GM19395 (cell line): ENCODE measurements at regions not wholly inside any gene's neighbourhood (a gene's known extent, or its start where the extent isn't known, plus 50 kb on each side); places are given as distances from the start of the nearest gene placed in this dataset.

Experiments
- ATAC-seq: cut with Tn5 transposase; IDR thresholded peaks from one replicate; pipeline ENCODE4 v1.9.1; 2021; ENCODE audit warnings: mild to moderate bottlenecking, moderate library complexity; ENCODE audit not compliant: unreplicated experiment

DNA sequence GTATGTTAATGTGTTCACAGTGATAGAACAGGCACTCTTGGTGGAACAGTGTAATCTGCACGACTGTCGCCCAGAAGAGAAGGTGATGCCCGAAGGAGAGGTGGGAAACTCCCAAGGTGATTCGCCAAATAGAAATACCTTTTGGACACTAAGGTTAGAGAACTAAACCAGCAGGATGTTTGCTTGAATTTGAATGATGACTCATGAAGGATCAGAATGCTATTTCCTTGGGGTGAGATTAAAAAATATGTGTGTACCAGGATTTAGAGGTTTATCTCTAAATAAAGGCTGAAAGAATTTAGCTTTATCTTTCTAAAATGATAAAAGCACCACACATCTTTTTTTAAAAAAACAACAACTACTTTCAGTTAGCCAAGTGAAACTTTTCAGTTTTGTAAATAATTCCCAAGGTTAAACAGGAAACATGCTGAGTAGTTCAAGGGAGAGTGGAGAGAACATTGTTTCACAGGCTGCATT lies 297.4 kb upstream of the TAS2R1 start:
- no peak for ATAC-seq

DNA sequence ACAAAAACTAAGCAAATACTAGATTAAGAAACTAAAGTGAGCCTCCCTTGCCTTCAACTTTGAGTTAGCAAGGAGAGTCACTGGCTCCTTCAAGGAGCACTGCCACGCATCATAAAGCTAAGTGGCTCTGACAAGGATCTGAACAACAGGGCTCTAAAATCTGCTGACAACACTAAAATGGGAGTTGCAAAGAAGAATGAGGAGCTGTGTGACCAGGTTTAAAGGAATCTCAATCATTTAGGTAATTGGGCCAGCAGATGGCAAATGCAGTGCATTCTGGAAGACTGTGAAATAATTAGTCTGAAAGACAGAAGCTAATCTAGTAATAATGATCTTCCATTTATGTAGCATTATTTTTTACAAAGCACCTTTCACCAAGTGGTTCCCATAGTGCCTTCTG lies 297.0 kb upstream of the TAS2R1 start:
- ATAC-seq, result no peak

DNA sequence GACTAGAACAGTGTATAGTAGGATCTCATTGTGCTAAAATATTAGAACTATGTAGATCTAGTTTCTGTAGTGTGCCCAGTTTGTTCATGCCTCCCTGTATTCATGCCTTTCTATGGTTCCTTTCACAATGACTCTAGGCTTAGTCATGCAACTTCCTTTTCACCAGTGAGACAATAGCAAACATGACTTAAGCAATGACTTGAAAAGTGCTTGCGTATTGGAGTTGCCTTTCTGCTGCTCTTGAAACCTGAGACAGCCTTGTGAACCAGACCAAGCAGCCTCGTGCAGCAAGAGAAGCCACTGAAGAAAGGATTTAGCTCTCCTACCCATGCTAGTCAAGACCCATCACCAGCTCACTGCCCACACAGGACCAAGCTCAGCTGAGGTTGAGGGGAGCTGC lies 294.5 kb upstream of the TAS2R1 start:
- peak; percentile 74 for ATAC-seq

DNA sequence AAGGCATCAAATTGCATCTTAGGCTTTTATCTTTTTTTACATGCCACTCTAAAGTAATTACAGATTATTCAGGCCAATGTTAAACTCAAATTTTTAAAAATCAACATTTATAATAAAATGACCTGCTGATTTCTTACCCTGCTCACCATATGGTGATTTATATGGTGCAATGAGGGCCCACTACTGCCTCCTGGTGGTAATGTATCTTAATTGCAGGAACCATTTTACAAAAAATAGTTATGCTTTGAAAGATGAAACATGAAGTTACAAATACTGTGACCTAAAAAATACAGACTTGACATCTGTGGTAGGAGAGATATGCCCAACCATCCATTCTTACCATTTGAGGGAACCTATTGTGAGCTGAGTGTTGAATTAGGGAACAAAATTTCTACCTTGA lies 292.6 kb upstream of the TAS2R1 start:
- ATAC-seq, result no peak

DNA sequence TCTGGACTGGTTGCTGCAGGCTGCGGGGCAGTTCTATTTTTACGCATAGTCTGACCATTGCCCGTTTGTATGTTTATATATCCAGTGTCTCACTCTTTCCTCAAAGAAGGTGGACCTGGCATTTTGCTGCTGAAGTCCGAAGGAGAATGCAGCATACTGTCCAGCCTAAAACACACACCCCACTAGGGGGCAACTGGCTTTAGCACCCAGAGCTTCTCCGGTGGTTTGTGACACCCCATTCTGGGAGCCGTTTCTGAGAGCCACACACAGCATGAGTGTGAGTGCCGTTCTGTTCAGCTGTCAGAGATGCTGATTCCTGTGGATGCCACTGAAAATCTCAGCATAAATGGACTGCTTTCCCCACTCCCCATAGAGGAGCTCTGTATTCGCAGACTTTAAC lies 290.5 kb upstream of the TAS2R1 start:
- ATAC-seq, result no peak

DNA sequence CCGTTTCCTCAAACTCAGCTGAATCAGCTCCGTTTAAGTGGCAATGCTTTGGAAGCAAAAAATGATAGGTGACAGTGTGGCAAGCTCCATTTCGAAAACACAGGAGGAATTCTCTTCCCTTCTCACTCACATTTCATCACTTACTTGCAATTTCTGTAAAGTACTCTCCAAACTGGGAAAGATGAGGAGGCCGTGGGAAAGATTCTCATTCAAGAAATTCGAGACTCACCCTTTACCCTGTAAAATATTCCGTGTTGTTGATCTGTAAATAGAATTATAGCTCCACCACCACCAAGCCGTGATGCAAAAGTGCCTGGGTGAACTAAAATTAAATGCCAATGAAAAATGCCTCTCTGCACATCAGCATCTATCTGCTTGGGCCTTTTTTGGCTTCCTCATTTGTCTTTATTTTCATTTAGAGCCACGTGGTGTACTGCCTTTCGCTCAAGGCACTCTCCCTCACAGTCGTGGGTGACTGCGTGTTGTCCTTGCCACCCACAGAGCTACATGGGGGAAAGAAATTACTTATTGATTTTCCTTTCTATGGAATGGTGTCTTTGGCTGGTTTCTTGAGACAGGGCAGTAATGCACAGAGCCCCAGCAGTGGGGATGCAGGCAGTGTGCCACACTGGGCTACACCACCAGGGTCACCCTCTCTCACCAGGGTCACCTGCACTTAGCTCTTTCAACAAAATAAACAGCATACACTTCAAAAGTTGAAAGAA lies 289.3 kb upstream of the TAS2R1 start:
- ATAC-seq, result no peak

DNA sequence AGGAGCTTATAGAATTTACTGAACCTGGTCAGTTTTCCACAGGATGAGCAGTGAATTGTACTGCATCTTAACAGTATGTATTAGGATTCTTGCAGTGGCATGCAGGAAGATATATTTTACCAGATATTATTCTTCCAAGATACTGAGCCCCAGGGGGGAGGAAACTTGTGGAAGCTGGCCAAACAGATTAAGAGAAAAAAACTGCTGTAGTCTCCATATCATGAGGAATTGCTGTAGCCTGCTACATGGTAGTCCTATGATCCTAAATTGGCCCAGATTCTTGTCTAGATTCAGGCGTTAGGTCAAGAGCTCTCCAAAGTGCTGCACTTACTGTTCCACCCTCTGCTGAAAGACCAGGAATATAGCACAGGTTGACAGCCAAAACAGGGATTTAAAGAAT lies 275.5 kb upstream of the TAS2R1 start:
- ATAC-seq, result no peak

DNA sequence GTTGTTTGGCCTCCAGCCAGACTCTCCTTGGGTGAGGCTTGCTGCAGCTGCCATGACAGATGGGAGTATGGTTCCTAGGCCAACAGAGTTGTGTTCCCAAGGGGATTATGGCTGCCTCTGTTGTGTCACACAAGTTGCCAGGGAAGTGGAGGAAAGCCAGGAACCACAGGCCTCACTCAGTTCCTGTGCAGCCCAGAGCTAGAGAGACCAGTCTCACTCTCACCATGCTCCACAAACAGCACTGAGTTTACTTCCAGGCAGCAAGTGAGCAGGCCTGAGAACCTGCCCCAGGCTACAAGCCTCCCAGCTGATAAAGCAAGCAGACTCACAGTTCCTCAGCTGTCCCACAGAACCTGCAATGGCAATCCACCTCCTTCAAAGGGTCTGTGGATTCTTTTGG lies 273.6 kb upstream of the TAS2R1 start:
- no peak for ATAC-seq

DNA sequence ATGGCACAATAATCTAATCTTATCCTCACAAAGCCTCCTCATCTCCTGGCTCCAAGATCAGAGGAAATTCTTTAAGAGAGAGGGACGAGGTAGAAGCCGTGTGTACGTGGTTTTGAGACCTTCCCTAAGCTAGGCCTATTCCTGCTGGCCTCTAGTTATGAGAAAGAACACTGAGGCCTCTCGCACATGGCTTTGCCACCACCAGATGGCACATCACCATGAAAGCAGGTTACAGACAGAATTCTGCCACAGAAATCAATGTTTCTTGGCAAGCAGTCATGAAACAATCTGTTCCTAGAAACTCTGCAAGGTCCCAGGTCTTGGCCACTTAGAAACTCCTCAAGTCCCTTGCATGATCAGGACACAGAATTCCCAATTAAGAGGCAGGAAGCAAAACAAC lies 268.2 kb upstream of the TAS2R1 start:
- no peak for ATAC-seq

DNA sequence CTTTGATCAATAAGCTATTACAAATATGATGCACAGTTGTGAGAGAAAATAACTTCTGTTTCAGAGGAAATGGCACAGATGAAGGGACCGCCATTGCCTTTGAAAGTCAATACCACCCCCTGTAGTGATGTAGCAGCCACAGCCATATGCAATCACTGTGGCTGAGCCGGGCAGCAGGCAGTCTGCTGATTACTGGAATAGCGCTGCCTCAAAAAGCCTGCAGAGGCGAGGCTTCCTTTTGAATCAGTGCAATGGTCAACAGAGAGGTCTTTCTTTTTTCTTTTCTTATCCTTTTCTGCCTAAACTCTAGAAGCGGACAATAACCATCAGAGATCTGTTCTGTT lies 265.1 kb upstream of the TAS2R1 start:
- ATAC-seq, result no peak

DNA sequence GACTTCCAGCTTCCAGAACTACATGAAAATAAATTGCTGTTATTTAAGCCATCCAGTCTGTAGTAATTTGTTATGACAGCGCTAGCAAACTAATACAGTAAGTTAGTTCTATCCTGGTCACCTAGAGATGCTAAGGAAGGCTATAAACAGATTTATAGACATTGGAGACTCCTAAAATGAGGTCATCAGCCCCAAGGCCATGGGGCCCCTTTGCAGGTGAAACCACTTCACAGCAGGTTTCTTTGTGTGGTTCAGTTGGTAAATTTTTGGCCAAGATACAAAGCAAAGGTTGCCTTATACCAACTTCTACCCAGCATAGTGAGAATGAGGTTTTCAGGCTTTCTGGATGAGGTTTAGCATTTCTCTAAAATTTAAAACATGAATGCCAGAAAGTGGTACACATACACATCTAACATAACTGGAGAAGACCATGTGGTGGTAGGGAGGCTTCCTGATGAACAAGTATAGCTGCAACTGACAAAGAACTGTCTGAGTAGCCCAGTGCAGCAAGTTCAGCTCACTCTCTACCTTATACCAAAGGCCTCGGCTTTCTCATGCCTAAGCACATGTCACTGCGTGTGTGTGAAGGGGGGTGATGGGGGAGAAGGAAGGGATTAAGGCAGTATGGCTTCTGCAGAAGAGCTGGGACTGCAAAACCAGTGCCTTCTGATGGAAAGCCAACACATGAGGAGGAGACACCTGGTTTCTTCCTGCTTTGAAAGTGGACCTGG lies 264.6 kb upstream of the TAS2R1 start:
- ATAC-seq, result no peak

DNA sequence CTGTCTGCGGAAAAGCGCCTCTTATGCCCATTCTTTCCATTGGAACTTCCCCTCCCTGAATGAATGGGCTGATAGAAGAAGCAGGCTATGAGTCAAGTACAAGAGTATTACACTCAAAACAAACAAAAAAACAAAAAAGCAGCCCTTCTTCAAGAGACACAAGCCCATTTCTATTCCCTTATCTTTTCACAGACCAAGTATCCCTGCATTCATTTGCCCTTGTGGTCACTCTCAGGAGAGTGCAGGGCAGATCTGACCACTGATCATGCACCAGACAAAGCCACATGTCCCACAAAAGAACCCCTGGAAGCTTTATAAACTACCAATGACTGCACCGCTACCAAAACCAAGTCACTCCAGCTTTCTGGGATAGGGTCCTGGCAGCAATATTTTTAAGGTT lies 262.5 kb upstream of the TAS2R1 start:
- ATAC-seq, result no peak

DNA sequence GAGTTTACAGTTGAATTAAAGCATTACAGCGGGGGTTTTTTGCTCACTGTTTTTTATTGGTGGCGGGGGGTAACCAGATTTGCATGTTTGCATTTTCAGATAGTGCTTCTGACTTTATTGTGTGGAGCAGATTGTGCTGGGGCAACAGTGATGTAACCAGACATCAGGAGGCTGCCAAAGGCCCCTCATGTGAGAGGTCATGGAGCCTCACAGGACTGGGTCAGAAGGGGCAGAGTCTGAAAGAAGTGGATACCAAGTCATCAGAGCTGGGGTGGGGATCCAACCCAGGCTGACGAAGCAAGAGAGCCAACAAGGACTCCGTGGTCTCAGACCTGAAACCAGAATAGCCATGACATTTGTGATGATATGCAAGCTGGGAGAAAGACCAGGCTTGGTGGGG lies 259.4 kb upstream of the TAS2R1 start:
- ATAC-seq, result no peak

DNA sequence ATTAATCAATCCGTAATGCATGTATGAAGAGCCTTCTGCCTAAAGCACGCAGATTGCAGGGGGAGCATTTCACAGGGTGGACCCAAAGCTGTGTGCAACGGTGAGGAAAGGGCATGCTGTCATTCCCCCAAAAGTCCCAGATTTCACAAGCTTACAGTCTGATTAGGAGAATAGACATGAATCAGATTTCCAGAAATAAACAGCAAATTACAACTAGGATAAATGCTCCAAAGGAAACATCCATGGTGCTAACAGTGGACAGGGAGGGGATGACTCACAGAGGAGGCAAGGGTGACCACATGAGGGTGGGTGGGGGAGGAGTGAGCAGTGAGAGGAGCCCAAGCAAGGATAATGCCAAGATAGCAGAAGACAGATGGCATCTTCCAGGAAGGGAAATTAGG lies 258.4 kb upstream of the TAS2R1 start:
- no peak for ATAC-seq

DNA sequence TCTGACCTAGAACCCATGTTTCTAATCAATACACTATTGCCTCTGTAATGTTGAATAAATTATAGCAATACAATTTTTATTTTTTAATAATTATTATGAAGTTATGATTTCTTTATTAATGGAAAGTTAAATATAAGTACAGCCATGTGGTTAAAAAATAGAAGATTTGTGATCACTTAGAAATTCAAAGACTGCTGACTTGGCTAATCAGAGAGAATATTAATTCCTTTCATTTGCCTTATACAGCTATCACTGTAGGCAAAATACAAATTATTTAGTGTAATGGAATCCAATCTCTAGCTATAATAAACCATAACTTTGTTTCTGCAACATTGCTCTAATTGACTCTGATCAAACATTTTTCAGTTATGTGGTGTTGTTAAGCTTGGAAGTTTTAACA lies 255.0 kb upstream of the TAS2R1 start:
- no peak for ATAC-seq

DNA sequence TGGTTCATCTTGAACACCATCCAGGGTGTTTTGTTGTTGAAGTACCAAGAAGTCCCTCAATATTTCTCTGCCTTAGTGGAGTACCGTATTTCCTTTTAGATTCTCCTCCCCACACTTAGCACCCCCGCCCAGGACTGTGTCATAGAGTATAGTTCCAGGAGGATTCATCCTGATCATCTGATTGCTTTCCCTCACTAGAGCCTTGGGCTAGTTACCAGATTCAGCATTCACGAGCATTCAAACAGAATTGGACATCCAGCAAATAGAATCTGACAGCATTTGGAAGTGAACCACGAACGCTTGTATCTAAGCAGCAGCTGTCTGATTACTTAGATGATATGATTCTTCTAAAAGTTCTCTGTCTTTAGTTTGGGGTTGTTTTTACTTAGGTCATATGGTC lies 248.1 kb upstream of the TAS2R1 start:
- ATAC-seq, result no peak

DNA sequence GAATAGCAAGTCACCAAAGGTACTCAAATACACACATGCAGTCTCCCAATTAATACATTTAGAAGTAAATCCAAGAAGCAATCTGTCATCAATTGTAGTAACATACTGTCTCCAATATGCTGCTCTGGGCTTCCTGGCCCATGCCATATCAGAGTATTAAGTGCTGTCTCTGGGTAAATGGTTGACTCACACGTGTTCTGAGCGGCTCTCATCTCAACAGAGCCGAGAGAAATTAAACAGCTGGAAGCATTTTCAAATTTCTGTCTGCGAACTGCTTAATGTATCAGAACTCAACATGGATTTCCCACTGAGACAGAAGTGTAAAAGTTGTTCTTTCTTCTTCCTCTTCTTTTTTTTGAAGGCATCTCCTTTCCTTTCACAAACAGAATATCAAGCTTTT lies 247.3 kb upstream of the TAS2R1 start:
- ATAC-seq, result no peak

DNA sequence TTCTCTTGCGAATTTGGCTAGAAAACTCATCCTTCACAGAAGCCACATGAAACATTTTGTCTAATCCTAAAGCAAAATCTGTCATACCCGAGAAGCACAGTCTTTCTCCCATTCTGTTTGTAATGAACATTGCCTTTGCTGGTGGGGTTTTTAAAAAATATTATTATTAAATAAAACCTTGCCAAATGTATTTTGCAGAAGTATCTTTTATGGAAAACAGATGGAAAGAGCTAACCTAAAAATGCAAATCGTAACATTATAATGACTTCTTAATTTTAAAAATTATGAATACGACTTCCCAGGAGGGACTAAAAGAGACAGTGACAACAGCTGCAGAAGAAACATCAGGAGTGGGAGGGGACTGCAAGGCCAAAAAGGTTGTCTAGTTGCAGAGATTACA lies 246.3 kb upstream of the TAS2R1 start:
- no peak for ATAC-seq

DNA sequence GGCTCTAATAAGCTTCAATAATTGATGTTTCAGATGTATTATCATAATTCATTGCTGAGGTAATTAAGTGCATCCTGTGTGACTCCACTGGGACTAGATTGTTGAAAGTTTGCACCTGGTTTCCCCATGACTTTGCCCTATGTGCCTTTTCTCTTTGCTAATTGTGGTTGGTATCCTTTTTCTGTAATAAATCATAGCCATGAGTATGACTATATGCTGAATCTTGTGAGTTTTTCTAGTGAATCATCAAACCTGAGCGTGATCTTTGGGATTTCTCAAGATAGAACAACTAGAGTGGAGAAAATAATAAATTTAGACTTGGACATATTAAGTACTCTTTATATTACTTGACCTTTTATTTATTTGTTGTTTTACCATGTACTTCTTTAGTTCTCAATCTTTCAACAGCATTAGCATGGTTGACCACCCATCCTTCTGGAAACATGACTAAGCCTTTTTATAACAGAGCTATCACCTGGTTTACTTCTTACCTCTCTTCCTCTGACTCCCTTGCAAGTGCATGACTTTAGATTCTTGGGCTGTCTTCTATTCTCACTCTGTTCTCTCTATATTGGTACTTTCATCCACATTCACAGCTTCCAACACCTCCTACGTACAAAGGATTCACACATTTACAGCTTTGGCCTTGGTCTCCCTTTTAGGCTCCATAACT lies 239.6 kb upstream of the TAS2R1 start:
- no peak for ATAC-seq

DNA sequence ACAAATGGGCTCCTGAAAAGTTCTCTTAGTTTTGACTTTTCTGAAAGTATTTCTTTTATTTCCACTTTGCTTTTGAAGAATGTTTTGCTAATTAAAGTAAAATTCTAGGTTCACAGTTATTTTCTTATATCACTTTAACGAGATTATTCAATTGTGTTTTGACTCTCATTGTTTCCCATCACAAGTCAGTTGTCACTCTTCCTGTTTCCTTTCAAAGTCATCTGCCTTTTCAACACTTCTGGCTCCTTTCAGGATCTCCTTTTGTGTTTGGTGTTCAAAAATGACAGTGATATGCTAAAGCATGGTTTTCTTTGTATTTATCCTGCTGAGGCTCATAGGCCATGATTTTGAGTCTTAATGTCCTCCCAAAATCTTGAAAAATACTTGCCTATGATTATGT lies 235.4 kb upstream of the TAS2R1 start:
- no peak for ATAC-seq

DNA sequence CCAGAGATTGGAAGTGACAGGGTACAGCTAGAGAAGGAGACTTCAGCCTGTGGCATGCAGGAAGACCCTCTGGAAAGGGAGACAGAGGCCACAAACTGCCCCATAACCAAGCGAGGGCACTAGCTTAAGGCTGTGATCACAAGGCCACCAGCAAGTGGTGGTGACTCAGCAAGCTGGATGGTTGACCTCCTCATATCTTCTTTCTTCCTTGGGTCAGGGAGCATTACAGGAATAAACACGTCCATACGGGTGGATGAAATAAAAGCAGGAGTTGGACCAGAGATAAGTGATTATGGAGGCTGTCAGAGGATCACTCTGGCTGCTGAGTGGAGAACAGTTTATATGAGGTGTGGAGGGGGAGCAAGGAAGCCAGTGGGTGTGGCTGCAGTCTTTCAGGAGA lies 234.6 kb upstream of the TAS2R1 start:
- ATAC-seq, result no peak

DNA sequence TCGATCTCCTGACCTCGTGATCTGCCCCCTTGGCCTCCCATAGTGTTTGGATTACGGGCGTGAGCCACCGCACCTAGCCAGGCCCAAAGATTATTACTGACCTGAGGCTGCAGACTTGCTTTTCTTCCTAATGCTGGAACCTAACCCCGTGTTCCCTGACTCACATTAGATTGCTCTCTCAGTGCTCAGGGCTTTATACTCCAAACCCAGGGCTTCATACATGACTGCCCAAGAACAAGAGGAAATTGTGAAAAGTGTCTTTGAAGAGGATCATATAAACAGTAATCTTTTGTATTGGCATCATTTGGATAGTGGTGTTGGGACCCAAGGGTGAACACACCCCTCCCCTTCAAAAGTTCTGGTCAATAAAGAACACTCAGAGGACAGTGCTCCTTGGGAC lies 233.3 kb upstream of the TAS2R1 start:
- ATAC-seq, result no peak
